ENCODE measurements at regions not wholly inside any gene's neighbourhood (a gene's known extent, or its start where the extent isn't known, plus 50 kb on each side); places are given as distances from the start of the nearest gene placed in this dataset.
"Not testable (repeated sequence)": the region's sequence is repeated elsewhere in the genome, so short reads cannot be mapped to it uniquely, and the experiment has no call there.

DNA sequence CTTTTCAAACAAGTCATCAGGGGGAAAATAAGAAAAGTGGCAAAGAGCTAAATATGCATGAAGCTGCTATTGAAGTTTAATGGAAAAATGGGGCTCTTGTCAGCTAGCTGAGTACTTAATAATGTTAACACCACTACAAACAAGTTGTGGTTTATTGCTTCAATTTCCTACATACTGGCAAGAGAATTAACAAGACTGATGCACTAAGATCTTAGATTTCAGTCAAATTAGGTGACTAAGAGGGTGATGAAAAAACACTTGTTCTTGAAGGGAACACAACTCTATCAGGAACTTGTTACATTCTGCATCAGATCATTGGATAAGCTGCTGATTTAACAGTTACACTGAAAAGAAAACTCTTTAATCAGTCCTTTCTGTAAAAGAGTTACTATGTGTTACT, 234.6 kb upstream of the AFF2 start:
- DNase-seq (ENCODE audit: low read depth in 2 of 2) = no peak

DNA sequence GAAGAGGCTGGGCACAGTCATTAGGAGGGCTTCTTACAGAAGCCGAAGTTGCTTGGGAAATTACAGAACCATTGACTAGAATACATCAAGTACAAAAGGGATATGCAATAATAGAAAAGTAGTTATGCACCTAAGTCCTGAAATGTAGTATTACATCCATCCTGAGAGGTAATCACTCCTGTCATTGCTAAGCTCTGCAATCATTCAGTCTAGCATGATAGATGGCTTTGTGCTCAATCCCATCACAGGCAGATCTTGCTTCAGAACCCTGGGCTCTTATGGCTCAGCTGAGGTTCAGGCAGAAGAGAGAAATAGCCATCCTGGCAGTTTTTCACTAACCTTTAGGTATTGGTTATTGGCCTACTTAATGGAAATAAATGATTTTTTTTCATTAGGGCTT, 231.7 kb upstream of the AFF2 start:
- no peak for DNase-seq (ENCODE audit: low read depth in 2 of 2)

DNA sequence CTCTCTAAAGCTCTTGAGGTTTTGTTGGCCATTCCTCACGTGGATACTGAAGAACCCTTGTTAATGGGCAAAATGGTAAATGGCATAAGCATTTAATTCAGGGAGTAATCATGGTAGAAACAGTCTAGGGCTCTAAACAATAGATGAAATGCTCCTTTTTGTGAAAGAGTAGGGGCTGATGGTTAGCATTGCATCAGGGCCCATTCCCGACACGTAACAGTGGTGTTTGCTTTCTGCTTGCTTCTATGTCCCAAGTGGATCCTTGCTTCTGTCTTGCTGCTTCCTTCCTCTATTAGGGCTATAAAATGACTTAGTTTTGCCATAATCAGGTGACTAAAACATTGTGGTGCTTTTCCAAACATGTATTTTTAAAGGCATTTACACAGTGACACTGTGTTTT, 230.9 kb upstream of the AFF2 start:
- no peak for DNase-seq (ENCODE audit: low read depth in 2 of 2)

DNA sequence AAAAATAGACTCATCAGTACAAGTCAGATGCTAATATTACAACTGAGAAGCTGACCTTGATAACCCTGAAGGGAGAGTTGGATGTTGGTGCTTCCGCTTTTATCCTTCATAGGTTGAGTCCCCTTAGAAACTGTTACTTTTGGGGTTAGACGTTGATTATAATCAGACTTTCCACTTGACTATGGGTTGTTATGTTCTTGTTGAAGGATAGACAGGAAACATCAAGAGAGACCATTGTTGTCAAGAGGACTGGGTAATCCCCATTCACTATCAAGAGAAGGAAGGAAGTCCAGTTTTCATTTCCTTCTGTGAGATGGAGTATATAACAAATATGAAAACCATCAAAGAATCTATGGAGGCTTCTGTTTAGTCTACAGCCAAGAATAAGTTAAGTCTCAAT, 229.9 kb upstream of the AFF2 start:
- no peak for DNase-seq (ENCODE audit: low read depth in 2 of 2)

DNA sequence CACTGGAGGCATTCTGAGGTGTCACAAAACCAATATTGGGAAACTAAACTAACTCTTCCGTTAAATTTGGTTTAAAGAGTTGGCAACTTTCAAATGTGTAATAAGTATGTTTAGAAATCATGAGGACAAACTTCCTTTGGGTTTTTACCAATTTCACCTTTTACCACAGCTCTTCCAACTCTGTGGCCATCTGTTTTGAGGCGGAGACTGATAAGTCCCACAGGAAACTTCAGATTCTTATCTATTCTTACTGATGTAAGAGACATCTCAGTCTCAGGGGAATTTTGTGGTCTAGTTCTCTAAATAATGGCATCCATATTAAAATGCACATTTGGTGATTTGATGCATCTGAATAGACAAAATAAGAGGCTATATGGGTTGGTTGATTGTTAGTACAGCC, 229.2 kb upstream of the AFF2 start:
- no peak for DNase-seq (ENCODE audit: low read depth in 2 of 2)

DNA sequence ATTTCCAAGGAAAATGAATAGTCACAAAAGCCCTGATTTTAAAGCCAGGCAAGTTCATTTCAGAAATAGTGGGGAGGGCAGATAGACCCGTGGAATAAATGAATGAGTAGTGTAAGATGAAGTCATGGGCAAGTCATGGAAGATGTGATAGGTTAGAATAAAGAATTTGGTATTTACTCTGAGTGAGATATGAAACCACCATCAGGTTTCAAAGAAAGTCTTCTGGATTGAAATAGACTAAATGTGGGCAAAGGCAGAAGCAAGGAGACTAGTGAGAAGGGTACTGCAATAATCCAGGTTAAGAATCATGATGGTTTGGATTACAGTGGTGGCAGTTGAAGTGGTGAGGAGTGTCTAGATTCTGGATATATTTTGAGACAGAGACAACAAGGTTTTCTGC, 218.5 kb upstream of the AFF2 start:
- DNase-seq (ENCODE audit: low read depth in 2 of 2) = no peak

DNA sequence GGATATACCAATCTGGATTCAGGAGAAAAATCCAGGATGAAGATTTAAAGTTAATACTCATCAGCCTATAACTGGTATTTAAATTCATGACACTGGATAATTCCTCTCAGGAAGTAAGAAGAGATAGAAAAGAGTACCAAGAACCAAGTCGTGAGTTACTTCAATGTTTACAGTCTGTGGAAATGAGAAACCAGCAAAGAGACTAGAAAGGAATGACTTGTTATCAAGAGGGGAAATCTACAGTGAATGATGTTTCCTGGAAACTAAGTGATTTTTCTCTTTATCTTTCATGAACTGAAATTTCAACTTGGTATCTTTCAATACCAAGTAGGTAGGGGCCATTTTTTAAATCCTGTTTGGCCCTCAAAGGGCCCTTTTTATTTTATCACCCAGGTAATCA, 217.9 kb upstream of the AFF2 start:
- no peak for DNase-seq (ENCODE audit: low read depth in 2 of 2)

DNA sequence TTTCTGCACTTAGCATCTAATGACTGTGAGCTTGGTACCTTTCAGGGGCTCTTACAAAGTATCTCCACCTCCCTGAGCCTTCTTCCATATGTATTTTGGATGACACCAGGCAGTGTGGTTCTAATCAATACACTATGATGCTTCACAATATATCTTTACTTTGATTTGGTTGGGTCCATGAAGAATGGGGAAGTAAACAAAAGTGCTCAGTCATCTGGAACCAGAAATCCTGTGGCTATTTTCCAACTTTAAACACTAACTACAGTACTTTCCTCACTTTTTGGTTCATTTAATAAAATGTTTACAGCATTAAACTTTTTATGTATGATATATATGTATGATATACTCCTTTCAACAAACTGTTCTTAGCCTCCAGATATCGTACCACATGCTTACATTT, 216.4 kb upstream of the AFF2 start:
- no peak for DNase-seq (ENCODE audit: low read depth in 2 of 2)

DNA sequence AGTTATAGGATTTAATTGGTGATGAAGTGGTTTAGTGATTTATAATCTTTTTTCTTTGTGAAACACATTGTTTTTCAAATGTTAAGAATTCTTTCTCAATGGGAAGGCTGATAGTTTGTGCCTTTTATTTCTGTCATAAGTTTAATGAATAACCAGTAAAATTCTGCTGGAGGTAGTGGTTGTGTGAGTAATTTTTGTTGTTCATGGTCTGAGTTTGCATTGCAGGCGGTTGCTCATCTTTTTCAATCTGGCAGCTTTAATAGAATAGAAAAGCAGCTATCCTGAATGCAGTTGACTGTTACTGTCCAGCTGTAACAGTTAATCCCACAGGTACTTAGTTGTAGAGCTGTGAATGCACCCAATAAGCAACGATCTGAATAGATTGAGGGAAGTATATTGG, 215.6 kb upstream of the AFF2 start:
- no peak for DNase-seq (ENCODE audit: low read depth in 2 of 2)

DNA sequence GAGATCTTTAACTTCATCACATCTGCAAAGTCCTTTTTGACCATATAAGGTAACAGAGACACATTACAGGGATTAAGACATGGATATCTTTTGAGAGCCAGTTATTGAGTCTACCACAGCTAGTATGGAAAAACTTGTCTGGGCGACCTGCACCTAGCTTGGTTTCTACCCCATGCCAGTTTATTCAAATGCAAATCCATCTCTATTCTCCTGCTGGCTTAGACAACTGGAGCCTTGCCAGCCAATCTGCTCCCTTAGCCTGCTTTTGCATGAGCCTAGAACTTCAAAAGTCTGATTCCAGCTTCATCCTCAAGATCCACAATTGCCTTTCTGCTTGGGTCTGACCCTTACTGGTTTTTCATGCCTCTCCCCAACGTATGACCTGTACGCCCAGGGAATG, 212.0 kb upstream of the AFF2 start:
- DNase-seq (ENCODE audit: low read depth in 2 of 2) = no peak

DNA sequence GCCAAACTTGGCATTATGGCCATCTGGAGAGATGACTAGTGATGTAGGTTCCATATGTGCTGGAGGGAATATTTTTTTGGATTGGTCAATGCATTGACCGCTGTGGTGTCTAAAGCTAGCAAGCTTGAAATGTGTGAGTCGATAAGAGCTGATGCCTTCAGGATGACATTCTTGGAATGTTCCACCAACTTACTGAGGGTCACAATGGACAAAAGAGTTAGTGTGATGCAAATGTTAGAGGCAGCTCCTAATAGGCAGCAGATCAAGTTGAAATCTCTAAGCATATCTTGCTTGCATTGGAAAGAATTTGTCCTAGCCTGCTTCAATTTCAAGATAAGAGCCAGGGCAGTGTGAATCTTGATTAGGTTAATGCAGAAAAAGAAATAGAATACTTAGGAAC, 210.4 kb upstream of the AFF2 start:
- no peak for DNase-seq (ENCODE audit: low read depth in 2 of 2)

DNA sequence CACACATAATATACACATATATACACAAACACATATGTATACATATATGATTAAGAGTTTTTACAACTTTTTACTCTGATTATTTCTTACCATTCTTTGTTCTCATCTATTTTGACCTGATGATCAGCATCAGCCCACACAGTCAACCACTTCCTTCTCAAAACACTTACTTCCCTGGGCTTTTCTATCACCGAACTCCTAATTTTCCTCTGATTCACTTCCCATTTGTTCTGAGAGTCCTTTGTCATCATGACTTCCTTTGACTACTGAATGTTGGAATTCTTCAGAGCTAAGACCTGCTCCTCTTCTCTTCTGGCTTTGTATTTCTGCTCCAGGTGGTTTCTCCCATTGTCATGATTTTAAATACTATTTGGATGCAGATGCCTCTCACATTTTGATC, 209.5 kb upstream of the AFF2 start:
- DNase-seq (ENCODE audit: low read depth in 2 of 2) = no peak

DNA sequence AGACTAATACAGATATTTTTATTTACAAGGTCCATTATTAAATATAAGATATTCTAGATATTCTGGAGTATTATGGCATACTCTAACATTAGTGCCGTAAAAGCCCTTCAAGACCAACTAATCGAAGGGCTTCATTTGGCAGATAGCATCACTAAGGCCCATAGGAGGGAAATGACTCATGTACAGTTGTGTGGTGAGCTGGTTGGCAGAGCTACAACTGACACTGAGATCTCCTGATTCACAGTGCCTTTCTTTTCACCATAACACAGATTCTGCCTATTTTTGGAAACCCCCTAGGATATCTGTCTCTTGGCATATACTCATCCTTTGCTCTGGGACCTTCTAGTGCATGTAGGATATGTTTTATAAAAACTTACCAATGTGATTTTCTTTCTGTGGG, 201.7 kb upstream of the AFF2 start:
- DNase-seq (ENCODE audit: low read depth in 2 of 2) = no peak

DNA sequence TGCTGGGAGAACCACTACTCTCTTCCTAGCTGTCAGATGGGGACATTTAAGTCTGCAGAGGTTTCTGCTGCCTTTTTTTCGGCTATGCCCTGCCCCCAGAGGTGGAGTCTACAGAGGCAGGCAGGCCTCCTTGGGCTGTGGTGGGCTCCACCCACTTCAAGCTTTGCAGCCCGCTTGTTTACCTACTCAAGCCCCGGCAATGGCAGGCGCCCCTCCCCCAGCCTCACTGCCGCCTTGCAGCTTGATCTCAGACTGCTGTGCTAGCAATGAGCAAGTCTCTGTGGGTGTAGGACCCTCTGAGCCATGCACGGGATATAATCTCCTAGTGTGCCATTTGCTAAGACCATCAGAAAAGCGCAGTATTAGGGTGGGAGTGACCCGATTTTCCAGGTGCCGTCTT, 195.2 kb upstream of the AFF2 start:
- DNase-seq (ENCODE audit: low read depth in 2 of 2) = not testable (repeated sequence)

DNA sequence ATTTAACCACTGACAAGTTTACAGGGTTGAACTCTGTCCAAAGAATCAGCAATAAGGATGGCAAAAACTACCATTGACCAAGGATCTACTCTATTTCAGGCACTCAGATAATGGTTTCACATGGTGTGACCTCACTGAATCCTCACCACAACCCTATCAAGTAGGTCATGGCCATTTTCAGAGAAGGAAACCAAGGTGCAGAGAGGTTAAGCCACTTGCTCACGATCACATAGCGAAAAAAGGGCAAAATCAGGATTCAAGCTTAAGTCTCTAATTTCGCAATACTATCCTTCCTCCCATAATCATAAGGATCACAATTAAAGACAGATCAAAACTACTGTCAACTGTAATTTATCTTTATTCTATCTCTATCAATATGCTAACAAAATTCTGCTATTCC, 191.0 kb upstream of the AFF2 start:
- no peak for DNase-seq (ENCODE audit: low read depth in 2 of 2)

DNA sequence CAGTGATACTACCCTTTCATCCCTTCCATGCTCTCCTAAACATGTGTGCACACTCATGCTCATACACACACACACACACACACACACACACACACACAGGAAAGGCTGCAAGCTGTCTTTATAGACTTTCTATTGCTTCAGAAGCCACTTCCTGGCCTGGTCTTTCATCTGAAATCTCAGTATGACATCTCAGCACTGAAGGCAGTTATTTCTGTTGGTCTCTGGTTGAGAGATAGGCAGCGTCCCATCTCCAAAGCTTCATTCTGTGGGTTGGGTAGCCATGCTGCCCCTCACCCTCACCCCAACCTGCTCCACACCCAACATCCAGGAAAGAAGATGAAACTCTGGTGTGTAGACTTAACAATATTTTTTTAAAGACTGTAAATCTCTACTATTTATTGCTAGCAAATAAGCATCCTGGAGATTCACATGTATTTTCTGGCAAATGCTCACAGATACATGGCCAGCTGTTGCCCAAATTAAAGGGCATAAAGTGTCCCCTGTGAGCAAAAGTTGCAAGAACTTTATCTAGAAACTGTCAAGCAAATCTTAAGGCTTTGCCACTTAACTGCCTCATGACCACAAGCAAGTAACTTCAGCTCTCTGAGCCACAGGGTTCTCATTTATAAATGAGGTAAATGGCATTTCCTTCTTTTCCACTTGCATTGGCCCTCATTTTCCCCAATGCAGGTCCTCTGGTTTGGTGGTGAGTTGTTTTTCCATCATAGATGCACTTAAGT, 189.8 kb upstream of the AFF2 start:
- peak; percentile 15 to 21 for DNase-seq (ENCODE audit: low read depth in 2 of 2)

DNA sequence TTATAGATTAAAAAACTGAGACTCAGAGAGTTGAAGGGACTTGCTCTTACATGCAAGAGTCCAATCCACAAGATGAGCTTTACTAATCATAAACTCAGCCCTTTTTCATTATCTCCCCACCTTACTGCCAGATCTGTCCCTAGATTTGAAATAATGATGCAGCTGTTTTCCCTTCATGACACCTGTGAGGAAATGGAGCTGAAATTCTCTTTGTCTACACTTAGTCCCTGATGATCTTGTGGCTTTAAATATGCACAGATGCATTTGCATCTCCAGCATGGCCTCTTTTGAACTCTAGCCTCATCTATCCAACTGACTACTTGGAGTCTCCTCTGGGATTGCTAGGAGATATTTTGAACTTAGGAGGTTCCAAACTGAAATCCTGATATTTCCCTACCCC, 188.9 kb upstream of the AFF2 start:
- no peak for DNase-seq (ENCODE audit: low read depth in 2 of 2)

DNA sequence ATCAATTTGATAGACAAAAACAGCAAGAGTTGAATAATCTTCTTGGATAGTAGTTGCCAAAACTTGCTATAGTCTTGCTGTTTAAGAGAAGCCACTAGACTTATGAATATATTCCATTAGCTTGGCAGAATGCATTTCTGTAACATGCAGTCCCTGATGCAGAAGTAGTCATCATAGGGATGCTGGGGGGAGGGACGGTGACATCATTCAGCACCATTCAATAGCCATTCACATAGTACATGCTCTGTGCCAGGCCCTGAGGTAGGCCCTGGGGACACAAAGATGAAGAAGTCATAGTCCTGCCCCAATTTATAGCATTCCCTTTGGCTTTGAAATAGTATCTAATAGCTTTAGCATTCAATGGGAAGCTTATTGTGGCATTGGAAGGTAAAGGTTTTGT, 185.5 kb upstream of the AFF2 start:
- DNase-seq (ENCODE audit: low read depth in 2 of 2) = no peak

DNA sequence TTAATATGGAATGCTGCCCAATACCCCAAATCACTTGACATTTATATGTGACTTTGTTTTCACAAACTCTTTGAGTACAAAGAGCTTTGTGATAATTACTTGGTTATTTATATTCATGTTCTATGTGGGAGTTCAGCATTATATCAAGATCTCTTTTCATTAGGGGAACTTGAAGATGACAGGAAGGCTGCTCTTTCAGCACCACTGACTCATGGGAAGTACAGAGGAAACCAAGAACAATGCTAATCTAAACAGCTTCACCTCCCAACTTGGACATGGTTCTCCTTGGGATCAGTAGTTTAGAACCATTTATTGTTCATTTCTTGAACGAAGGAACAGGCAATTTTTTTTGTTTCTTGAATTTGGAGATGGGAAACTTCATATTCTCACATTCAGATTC, 184.0 kb upstream of the AFF2 start:
- no peak for DNase-seq (ENCODE audit: low read depth in 2 of 2)

DNA sequence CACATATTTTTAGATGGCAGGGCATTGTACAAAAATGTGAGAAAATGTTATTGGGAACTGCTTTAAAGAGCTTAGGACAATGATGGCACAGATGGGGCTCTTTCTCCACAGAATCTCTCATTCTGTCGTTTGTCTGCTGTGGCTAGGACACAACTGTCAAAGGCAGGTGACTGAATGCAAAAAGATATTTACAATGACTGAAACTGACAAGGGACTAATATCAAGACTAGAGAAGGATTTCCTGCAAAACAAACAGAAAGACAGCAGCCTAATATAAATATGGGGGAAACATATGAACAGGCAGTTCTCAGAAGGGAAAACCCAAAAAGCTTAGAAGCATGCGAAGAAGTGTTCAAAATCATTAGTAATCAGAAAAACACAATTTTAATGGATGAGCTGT, 177.5 kb upstream of the AFF2 start:
- DNase-seq (ENCODE audit: low read depth in 2 of 2) = no peak

DNA sequence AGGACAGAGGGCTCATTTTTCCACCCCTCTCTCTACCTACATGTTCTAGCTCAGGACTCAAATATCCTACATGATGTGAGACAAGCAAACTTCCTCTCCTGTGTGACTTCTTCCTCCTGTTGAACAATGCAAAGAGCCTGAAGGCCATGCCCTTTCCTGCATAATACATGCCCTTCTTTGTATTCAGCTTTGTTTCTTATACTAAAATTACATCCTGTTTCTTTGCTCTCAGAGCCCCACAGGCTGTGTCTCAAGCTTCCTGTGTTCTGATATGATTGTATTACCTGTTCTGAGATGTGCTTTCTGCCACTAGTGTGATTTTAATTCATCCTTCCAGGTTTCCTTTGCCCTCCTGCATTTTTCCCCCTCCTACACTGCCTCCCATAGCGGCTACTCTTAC, 166.4 kb upstream of the AFF2 start:
- DNase-seq (ENCODE audit: low read depth in 2 of 2) = no peak

DNA sequence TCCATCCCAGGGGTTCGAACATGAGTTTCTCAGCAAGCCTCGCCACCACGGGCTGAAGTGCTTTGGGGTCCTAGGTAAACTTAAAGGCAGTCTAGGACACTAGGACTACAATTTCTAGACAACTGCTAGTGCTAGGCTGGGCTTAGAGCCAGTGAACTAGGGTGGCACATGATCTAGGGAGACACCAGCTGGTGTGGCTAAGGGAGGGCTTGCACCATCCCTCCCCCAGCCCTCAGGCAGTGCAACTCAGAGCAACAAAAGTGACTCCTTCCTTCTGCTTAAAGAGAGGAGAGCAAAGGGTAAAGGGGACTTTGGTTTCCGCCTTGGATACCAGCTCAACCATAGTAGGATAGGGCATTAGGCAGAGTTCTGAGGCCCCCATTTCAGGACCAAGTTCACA, 162.5 kb upstream of the AFF2 start:
- no peak for DNase-seq (ENCODE audit: low read depth in 2 of 2)

DNA sequence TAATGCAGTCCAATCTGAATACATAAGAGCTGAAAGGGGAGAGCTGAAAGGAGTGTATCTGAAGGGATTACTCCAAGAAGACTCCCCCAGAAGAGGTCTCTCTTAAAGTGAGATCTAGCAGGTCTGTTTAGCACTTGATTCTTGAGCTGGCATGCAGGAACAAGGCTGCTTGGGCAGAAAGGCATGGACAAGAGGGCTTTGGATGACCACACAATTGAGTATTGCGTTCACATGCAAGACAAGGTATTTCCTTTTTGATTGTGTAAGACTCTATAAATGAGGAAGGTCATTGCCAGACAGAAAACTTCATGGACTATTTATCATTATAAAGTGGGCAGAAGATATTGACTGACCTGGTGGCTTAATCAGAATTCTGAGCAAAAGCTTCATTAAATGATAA, 145.5 kb upstream of the AFF2 start:
- DNase-seq (ENCODE audit: low read depth in 2 of 2) = no peak

DNA sequence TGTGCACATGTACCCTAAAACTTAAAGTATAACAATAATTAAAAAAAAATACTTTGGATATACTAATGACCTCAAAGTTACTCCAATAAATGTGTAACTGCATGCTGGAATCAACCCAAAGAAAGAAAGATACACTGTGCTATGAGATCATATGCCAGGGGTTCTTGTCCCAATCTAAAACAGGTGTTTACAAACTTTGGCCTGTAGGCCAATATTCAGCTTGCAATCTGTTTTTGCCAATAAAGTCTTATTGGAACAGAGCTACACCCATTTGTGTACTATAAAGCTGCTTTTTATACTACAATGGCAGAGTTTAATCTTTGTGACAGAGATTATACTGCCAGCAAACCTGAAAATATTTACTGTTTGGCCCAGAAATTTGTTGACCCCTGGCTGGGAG, 138.8 kb upstream of the AFF2 start:
- DNase-seq (ENCODE audit: low read depth in 2 of 2) = no peak
